PC-3 (cell line): ENCODE measurements at regions not wholly inside any gene's neighbourhood (a gene's known extent, or its start where the extent isn't known, plus 50 kb on each side); places are given as distances from the start of the nearest gene placed in this dataset.

Experiments used
- EZH2 ChIP-seq: fragments of 300-600 bp; sonication (generic); IDR thresholded peaks from one replicate; pipeline ENCODE4 v1.6.1; 2017; ENCODE audit warnings: antibody characterized with exemption, mild to moderate bottlenecking, low read length; ENCODE audit not compliant: unreplicated experiment
- TF ChIP-seq, protein P1 (sequence below): fragments of 300-600 bp; sonication (generic); conservative IDR thresholded peaks from 2 replicates; pipeline ENCODE4 v1.5.1; 2017; ENCODE audit warnings: antibody characterized with exemption, low read depth, mild to moderate bottlenecking, low read length

GRCh38 chr5:8396246-8396645 lies 527.3 kb downstream of the MTRR start:
- TF ChIP-seq, protein P1, sequence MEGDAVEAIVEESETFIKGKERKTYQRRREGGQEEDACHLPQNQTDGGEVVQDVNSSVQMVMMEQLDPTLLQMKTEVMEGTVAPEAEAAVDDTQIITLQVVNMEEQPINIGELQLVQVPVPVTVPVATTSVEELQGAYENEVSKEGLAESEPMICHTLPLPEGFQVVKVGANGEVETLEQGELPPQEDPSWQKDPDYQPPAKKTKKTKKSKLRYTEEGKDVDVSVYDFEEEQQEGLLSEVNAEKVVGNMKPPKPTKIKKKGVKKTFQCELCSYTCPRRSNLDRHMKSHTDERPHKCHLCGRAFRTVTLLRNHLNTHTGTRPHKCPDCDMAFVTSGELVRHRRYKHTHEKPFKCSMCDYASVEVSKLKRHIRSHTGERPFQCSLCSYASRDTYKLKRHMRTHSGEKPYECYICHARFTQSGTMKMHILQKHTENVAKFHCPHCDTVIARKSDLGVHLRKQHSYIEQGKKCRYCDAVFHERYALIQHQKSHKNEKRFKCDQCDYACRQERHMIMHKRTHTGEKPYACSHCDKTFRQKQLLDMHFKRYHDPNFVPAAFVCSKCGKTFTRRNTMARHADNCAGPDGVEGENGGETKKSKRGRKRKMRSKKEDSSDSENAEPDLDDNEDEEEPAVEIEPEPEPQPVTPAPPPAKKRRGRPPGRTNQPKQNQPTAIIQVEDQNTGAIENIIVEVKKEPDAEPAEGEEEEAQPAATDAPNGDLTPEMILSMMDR, result no peak
- TF ChIP-seq EZH2, result no peak
